HUES48 (cell line): ENCODE measurements at regions not wholly inside any gene's neighbourhood (a gene's known extent, or its start where the extent isn't known, plus 50 kb on each side); places are given as distances from the start of the nearest gene placed in this dataset.
A peak's percentile ranks its signal among the peaks of the same experiment; 100 is the strongest.

ENCODE experiments used
- H3K27ac ChIP-seq: one replicate; pipeline ENCODE4 v1.7.0; 2013; ENCODE audit warnings: low read depth, low read length, inconsistent platforms
- H3K27me3 ChIP-seq: 2 replicates; pipeline ENCODE4 v1.6.1; 2013; ENCODE audit warnings: mild to moderate bottlenecking, low read length; ENCODE audit not compliant: control insufficient read depth, insufficient read depth
- H3K36me3 ChIP-seq: 2 replicates; pipeline ENCODE4 v1.6.1; 2013; ENCODE audit warnings: low read length; ENCODE audit not compliant: control insufficient read depth, insufficient read depth
- H3K4me1 ChIP-seq: 2 replicates; pipeline ENCODE4 v1.6.1; 2013; ENCODE audit warnings: mild to moderate bottlenecking, low read length; ENCODE audit not compliant: control insufficient read depth, insufficient read depth
- H3K4me3 ChIP-seq: 2 replicates; pipeline ENCODE4 v1.5.1; 2013; ENCODE audit warnings: mild to moderate bottlenecking, low read depth, low read length
- H3K9ac ChIP-seq: 2 replicates; pipeline ENCODE4 v1.6.1; 2013; ENCODE audit warnings: mild to moderate bottlenecking, low read depth, low read length, moderate library complexity
- H3K9me3 ChIP-seq: 2 replicates; pipeline ENCODE4 v1.6.1; 2013; ENCODE audit warnings: low read length; ENCODE audit not compliant: control insufficient read depth, insufficient read depth

DNA sequence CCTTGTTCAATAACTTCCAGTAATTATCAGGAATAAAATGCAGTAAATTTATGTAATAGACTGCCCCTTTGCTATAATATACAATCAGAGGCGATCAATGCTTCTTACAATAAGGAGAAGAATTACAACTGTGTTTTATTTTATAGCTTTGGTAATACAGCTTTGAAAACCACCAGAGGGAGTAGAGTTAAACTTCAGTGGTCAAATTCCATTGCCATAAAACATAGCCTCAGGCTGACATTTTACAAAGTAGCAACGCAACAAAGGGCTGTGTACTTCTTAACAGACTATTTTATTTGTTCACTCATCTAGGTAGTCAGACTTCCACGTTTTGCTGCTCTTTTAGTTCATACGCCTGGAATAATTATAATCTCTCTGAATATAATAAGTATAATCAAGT is 58.5 kb downstream of the TEX13C start:
- Histone ChIP-seq H3K4me1 (peaks cover 20% of the 10 kb centered on the region), H3K4me3 (no peak overlapping the region), H3K27ac (no peak overlapping the region), H3K27me3 (peaks cover 28% of the 10 kb centered on the region), H3K36me3 (no peaks in the 10 kb centered on the region), H3K9me3 (0 out of 2 replicates have a peak, but pooled peaks cover 2% of the 10 kb centered on the region), H3K9ac (no peak overlapping the region)

- Histone ChIP-seq H3K27ac (no peak overlapping the region), H3K4me1 (peaks cover 20% of the 10 kb centered on the region), H3K9ac (no peak overlapping the region), H3K4me3 (no peak overlapping the region), H3K27me3 (peaks cover 28% of the 10 kb centered on the region), H3K9me3 (0 out of 2 replicates have a peak, but pooled peaks cover 2% of the 10 kb centered on the region), H3K36me3 (no peaks in the 10 kb centered on the region)
These were observed 59.1 kb downstream of the TEX13C start for GRCh38 chrX:125378770-125379169.

DNA sequence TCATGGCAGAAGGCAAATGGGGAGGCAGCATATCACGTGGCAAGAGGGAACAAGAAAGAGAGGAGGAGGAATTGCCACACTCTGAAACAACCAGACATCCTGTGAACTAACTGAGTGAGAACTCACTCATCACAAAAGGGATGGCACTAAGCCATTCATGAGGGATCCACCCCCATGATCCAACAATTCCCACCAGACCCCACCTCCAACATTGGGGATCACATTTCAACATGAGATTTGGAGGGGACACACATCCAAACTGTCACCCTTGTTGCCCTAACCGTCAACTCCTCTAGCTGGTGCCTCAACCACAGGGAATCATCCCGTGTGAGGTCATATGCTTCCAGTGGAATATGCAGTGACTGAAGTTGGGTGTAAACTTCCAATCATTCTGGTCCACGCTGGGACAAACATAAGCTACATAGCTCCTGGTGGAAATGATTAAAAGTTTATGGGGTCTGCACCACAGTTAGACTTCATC is 62.5 kb downstream of the TEX13C start:
- H3K9ac ChIP-seq, result no peak overlapping the region
- no peak overlapping the region for H3K4me3 ChIP-seq
- H3K36me3 ChIP-seq, result peaks cover 29% of the 10 kb centered on the region
- H3K27me3 ChIP-seq, result peaks cover 23% of the 10 kb centered on the region
- peaks cover 28% of the 10 kb centered on the region for H3K4me1 ChIP-seq
- no peaks in the 10 kb centered on the region for H3K9me3 ChIP-seq
- H3K27ac ChIP-seq, result no peak overlapping the region

- Histone ChIP-seq H3K4me1 (peaks cover 35% of the 10 kb centered on the region), H3K27ac (no peak overlapping the region), H3K9me3 (no peaks in the 10 kb centered on the region), H3K36me3 (peaks cover 36% of the 10 kb centered on the region), H3K9ac (no peak overlapping the region; the same call in 1 of the 2 replicates), H3K4me3 (no peak overlapping the region), H3K27me3 (peaks cover 22% of the 10 kb centered on the region)
These were observed 63.2 kb downstream of the TEX13C start for GRCh38 chrX:125382889-125383288.

- Histone ChIP-seq H3K4me3 (no peak overlapping the region), H3K36me3 (peaks cover 50% of the 10 kb centered on the region), H3K9me3 (no peaks in the 10 kb centered on the region), H3K4me1 (peaks cover 37% of the 10 kb centered on the region), H3K27ac (no peak overlapping the region), H3K27me3 (peaks cover 5% of the 10 kb centered on the region; the same call in 1 of the 2 replicates), H3K9ac (no peak overlapping the region)
These were observed 65.2 kb downstream of the TEX13C start for GRCh38 chrX:125384867-125385266.

GRCh38 chrX:125387945-125388344 is 68.3 kb downstream of the TEX13C start:
- Histone ChIP-seq H3K4me3 (peak overlapping the region; percentile 58), H3K27ac (peak overlapping the region; percentile 4), H3K9ac (peak overlapping the region; percentile 59), H3K4me1 (peaks cover 26% of the 10 kb centered on the region), H3K27me3 (no peaks in the 10 kb centered on the region), H3K9me3 (no peaks in the 10 kb centered on the region), H3K36me3 (peaks cover 63% of the 10 kb centered on the region)

- Histone ChIP-seq H3K27me3 (no peaks in the 10 kb centered on the region), H3K4me1 (peaks cover 37% of the 10 kb centered on the region), H3K9ac (peak overlapping the region; percentile 78), H3K36me3 (peaks cover 16% of the 10 kb centered on the region), H3K27ac (peak overlapping the region; percentile 93), H3K4me3 (peak overlapping the region; percentile 67), H3K9me3 (no peaks in the 10 kb centered on the region)
These were observed 74.8 kb downstream of the TEX13C start for GRCh38 chrX:125394449-125394848.

GRCh38 chrX:125395626-125396025 is 76.0 kb downstream of the TEX13C start:
- peak overlapping the region; percentile 78; the same call in 1 of the 2 replicates for H3K9ac ChIP-seq
- H3K4me1 ChIP-seq, result peaks cover 37% of the 10 kb centered on the region
- H3K27me3 ChIP-seq, result no peaks in the 10 kb centered on the region
- peak overlapping the region; percentile 93 for H3K27ac ChIP-seq
- peaks cover 9% of the 10 kb centered on the region for H3K36me3 ChIP-seq
- H3K9me3 ChIP-seq, result no peaks in the 10 kb centered on the region
- peak overlapping the region; percentile 67 for H3K4me3 ChIP-seq

DNA sequence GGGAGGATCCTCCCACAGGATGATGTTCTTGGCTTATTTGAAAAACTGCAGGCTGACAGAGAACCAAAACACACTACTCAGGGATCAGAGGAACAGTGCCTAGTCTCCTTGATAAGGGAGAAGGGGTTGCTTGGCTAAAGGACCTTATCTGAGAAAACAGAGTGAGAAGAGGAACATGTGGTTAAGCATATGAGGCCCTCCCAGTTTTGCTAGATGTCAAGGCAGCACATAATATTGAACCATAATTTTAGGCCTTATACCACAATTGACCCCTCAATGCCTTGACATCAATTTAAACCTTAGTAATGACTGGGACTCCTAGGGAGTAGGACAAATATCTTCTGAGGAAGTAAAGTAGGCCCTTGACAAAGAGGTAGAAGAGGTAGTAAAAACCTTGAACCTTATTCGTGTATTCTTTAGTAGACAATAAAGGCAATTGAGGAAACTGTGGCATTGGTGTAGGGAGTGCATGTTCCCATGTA is 79.3 kb downstream of the TEX13C start:
- Histone ChIP-seq H3K9me3 (no peaks in the 10 kb centered on the region), H3K27ac (no peak overlapping the region), H3K27me3 (no peaks in the 10 kb centered on the region), H3K4me3 (no peak overlapping the region), H3K4me1 (peaks cover 44% of the 10 kb centered on the region), H3K9ac (no peak overlapping the region), H3K36me3 (peaks cover 4% of the 10 kb centered on the region)

- H3K36me3 ChIP-seq, result peaks cover 4% of the 10 kb centered on the region
- H3K27me3 ChIP-seq, result no peaks in the 10 kb centered on the region
- no peak overlapping the region for H3K4me3 ChIP-seq
- H3K27ac ChIP-seq, result no peak overlapping the region
- H3K9me3 ChIP-seq, result no peaks in the 10 kb centered on the region
- peaks cover 18% of the 10 kb centered on the region for H3K4me1 ChIP-seq
- H3K9ac ChIP-seq, result no peak overlapping the region
These were observed 83.1 kb downstream of the TEX13C start for GRCh38 chrX:125402807-125403206.

- Histone ChIP-seq H3K27me3 (no peaks in the 10 kb centered on the region), H3K9me3 (no peaks in the 10 kb centered on the region), H3K36me3 (peaks cover 4% of the 10 kb centered on the region), H3K4me3 (no peak overlapping the region), H3K4me1 (0 out of 2 replicates have a peak, but pooled peaks cover 7% of the 10 kb centered on the region), H3K9ac (no peak overlapping the region), H3K27ac (no peak overlapping the region)
These were observed 85.0 kb downstream of the TEX13C start for GRCh38 chrX:125404667-125405160.
